IMR-90 (cell line): ENCODE measurements at regions not wholly inside any gene's neighbourhood (a gene's known extent, or its start where the extent isn't known, plus 50 kb on each side); places are given as distances from the start of the nearest gene placed in this dataset.

Source experiments
- CTCF ChIP-seq: conservative IDR thresholded peaks from 2 replicates; pipeline ENCODE4 v1.5.1; 2012; ENCODE audit warnings: mild to moderate bottlenecking, low read depth, low read length, improper control_type of control experiment
- POLR2A ChIP-seq: IDR thresholded peaks from 2 replicates; pipeline ENCODE4 v1.6.1; 2012; ENCODE audit warnings: mild to moderate bottlenecking, low read depth, low read length
- RCOR1 ChIP-seq: IDR thresholded peaks from 2 replicates; pipeline ENCODE4 v1.6.1; 2012; ENCODE audit warnings: mild to moderate bottlenecking, low read length, improper control_type of control experiment; ENCODE audit not compliant: insufficient replicate concordance

GRCh38 chr11:87536565-87536964, 498.8 kb downstream of the TMEM135 start:
- TF ChIP-seq CTCF (no peak), RCOR1 (no peak), POLR2A (no peak)
